ENCODE measurements at regions not wholly inside any gene's neighbourhood (a gene's known extent, or its start where the extent isn't known, plus 50 kb on each side); places are given as distances from the start of the nearest gene placed in this dataset.

GRCh38 chr11:36930256-36930655 is 332.2 kb upstream of the RAG2 start:
- TF ChIP-seq RARG (CRISPR knock-in tag; IDR thresholded peaks at IDR 0.05; ENCODE audit: low read depth) (no peak), JDP2 (CRISPR knock-in tag; IDR thresholded peaks at IDR 0.05; ENCODE audit: borderline replicate concordance) (no peak), GABPA (IDR thresholded peaks at IDR 0.05; ENCODE audit: low read depth, low read length) (no peak), GABPA (CRISPR knock-in tag; IDR thresholded peaks at IDR 0.05; ENCODE audit: low read depth) (no peak), POLR2A (IDR thresholded peaks at IDR 0.05; ENCODE audit: insufficient read depth in 1 of 2, low read depth in 2 of 2, low read length in 2 of 2) (no peak), ZNF543 (CRISPR knock-in tag; IDR thresholded peaks at IDR 0.05) (no peak), ZNF276 (CRISPR knock-in tag; IDR thresholded peaks at IDR 0.05; ENCODE audit: low read depth) (no peak), CTCF (CRISPR knock-in tag; IDR thresholded peaks at IDR 0.05) (no peak), ASH2L (IDR thresholded peaks at IDR 0.05; ENCODE audit: insufficient read length, low read depth, low read length) (no peak), ZBTB8A (CRISPR knock-in tag; IDR thresholded peaks at IDR 0.05; ENCODE audit: borderline replicate concordance, low read depth) (no peak), MED8 (CRISPR knock-in tag; IDR thresholded peaks at IDR 0.05; ENCODE audit: insufficient replicate concordance) (no peak), RFX5 (IDR thresholded peaks at IDR 0.05; ENCODE audit: low read depth, low read length) (no peak), RAD21 (CRISPR knock-in tag; IDR thresholded peaks at IDR 0.05) (no peak)

Measured in HepG2 (cell line).